Lung (tissue), 11 donors: ENCODE measurements at regions not wholly inside any gene's neighbourhood (a gene's known extent, or its start where the extent isn't known, plus 50 kb on each side); places are given as distances from the start of the nearest gene placed in this dataset.

ENCODE experiments used
- ATAC-seq: fragments of 200-7000 bp; cut with Tn5 transposase; one replicate; pipeline ENCODE4 v1.9.1; 2020; ENCODE audit warnings: moderate number of reproducible peaks; ENCODE audit not compliant: insufficient read depth, low FRiP score
- DNase-seq, 3 donors: peaks; one replicate each; pipeline ENCODE4 v3.0.0-alpha.2; 2013 to 2017
- H3K27ac ChIP-seq, 2 donors: one replicate each; pipeline ENCODE4 v1.5.1; 2013; ENCODE audit warnings: mild to moderate bottlenecking in 2 of 2, moderate library complexity in 2 of 2, control low read depth in 1 of 2, inconsistent platforms in 1 of 2, low read depth in 1 of 2, low read length in 1 of 2
- H3K27me3 ChIP-seq, 3 donors: one replicate each; pipeline ENCODE4 v1.5.1; 2013; ENCODE audit warnings: low read length in 2 of 3; ENCODE audit not compliant: control insufficient read depth in 3 of 3, insufficient read depth in 3 of 3
- H3K36me3 ChIP-seq, 4 donors: one replicate each; pipeline ENCODE4 v1.5.1; 2013; ENCODE audit warnings: low read length in 4 of 4, mild to moderate bottlenecking in 1 of 4, moderate library complexity in 1 of 4; ENCODE audit not compliant: control insufficient read depth in 4 of 4, insufficient read depth in 4 of 4
- H3K4me1 ChIP-seq, 5 donors: one replicate each; pipeline ENCODE4 v1.5.1; 2013; ENCODE audit warnings: low read length in 5 of 5, mild to moderate bottlenecking in 2 of 5, moderate library complexity in 1 of 5; ENCODE audit not compliant: control insufficient read depth in 5 of 5, insufficient read depth in 5 of 5
- H3K4me3 ChIP-seq: one replicate; pipeline ENCODE4 v1.5.1; 2013; ENCODE audit warnings: mild to moderate bottlenecking, control low read depth, moderate library complexity
- H3K9ac ChIP-seq, 2 donors: one replicate each; pipeline ENCODE4 v1.5.1; 2013; ENCODE audit warnings: low read length in 2 of 2, control low read depth in 1 of 2; ENCODE audit not compliant: insufficient read depth in 1 of 2
- H3K9me3 ChIP-seq, 4 donors: one replicate each; pipeline ENCODE4 v1.5.1; 2013; ENCODE audit warnings: low read length in 3 of 4, mild to moderate bottlenecking in 1 of 4, moderate library complexity in 1 of 4; ENCODE audit not compliant: control insufficient read depth in 4 of 4, insufficient read depth in 3 of 4
- WGBS, 2 donors: extraction: QIAGEN DNeasy Blood & Tissue Kit; methylation state at CpG; one replicate each; pipeline ENCODE4 v1.1.7; 2013; 5-methylcytosine and 5-hydroxymethylcytosine counted together
- TF ChIP-seq, protein P1 (sequence below): IDR thresholded peaks from 2 replicates; pipeline ENCODE4 v1.5.1; 2012; ENCODE audit warnings: mild to moderate bottlenecking; ENCODE audit errors: control extremely low read depth, extremely low read depth
- donor health status: control.
- donor health status: control.
- donor health status: Bipolar disorder and iron deficiency.
- donor health status: healthy.
- donor health status: DM: yes; HTN: yes; CAD: no.

DNA sequence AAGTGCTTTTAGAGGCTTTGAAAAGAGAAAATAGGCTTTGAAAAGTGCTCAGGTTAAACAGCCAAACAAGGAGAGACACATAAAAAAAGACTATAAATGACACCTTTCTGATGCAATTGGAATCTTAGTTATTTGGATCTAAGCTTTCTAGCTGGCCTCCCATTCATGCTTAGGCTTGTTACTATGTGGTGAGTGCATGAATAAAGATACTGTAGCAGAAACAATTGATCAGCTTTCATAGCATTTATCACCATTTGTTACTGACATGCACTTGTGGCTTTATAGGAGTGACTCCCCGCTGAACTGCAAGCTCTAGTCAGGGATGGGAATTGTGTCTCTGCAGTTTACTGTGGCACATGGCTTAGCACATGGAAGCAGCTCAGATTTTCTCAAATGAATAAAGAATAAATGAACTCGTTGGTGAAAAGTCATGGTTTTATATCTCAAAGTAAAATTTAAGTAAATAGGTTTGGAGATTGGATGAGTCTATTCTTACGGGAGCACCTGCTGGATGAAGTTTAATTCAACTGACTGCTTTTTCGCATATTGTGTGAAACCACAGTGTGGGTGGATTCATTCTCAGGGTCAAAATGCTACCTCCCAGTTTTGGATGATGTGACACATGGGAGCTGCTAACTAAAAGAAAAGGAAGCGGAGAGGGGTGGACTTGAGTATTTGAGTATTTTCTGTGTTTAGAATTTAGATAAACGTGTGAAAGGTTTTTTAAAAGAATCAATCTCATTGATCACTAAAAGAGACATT, 91.1 kb upstream of the NOL4 start:
- TF ChIP-seq, protein P1, sequence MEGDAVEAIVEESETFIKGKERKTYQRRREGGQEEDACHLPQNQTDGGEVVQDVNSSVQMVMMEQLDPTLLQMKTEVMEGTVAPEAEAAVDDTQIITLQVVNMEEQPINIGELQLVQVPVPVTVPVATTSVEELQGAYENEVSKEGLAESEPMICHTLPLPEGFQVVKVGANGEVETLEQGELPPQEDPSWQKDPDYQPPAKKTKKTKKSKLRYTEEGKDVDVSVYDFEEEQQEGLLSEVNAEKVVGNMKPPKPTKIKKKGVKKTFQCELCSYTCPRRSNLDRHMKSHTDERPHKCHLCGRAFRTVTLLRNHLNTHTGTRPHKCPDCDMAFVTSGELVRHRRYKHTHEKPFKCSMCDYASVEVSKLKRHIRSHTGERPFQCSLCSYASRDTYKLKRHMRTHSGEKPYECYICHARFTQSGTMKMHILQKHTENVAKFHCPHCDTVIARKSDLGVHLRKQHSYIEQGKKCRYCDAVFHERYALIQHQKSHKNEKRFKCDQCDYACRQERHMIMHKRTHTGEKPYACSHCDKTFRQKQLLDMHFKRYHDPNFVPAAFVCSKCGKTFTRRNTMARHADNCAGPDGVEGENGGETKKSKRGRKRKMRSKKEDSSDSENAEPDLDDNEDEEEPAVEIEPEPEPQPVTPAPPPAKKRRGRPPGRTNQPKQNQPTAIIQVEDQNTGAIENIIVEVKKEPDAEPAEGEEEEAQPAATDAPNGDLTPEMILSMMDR = no peak
- DNase-seq (no peak), ATAC-seq (no peak)
- 83 to 85% methylated on average over 6 of the region's 6 CpGs for WGBS, 2 donors
- no peaks in the 10 kb centered on the region for H3K9me3 ChIP-seq
- no peaks in the 10 kb centered on the region for H3K4me1 ChIP-seq
- no peak overlapping the region for H3K9ac ChIP-seq
- H3K27me3 ChIP-seq = peaks cover 0 to 3% (median 0%) of the 10 kb centered on the region in 3 donors
- no peaks in the 10 kb centered on the region for H3K36me3 ChIP-seq
- H3K4me3 ChIP-seq = no peak overlapping the region
- no peak overlapping the region for H3K27ac ChIP-seq

DNA sequence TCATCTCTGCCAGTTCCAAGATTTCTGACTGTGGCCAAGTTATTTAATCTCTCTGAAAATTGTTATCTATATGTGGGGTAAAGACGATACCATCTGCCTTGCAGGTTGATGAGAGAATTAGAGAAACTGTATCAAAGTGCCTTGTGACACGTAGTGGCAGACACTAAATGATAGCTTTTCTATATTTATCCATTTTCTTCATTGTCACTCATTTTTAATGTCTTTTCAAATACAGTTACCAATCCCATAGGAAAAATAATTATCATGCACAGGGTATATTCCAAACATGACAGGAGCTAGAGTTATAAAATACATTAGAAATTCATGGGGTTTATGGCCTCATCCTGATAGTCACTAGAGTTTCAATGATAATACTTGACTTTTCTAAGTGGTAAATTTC, 95.6 kb upstream of the NOL4 start:
- Histone ChIP-seq H3K4me1 (no peaks in the 10 kb centered on the region), H3K4me3 (no peak overlapping the region), H3K27ac (no peak overlapping the region), H3K9me3 (no peaks in the 10 kb centered on the region), H3K27me3 (peaks cover 0 to 3% (median 0%) of the 10 kb centered on the region in 3 donors), H3K9ac (no peak overlapping the region), H3K36me3 (no peaks in the 10 kb centered on the region)
- ATAC-seq (no peak), DNase-seq (no peak)
- TF ChIP-seq, protein P1 = no peak
- WGBS, 2 donors = 82 to 85% methylated on average over 2 of the region's 2 CpGs

- ATAC-seq (no peak), DNase-seq (no peak)
- H3K9ac ChIP-seq = no peak overlapping the region
- peaks cover 0 to 3% (median 0%) of the 10 kb centered on the region in 3 donors for H3K27me3 ChIP-seq
- WGBS, 2 donors = 75 to 88% methylated on average over 2 of the region's 2 CpGs
- no peaks in the 10 kb centered on the region for H3K4me1 ChIP-seq
- H3K27ac ChIP-seq = no peak overlapping the region
- TF ChIP-seq, protein P1 = no peak
- no peaks in the 10 kb centered on the region for H3K36me3 ChIP-seq
- no peaks in the 10 kb centered on the region for H3K9me3 ChIP-seq
- H3K4me3 ChIP-seq = no peak overlapping the region
These were observed 96.4 kb upstream of the NOL4 start for GRCh38 chr18:34321066-34321465.
